ENCODE measurements at regions not wholly inside any gene's neighbourhood (a gene's known extent, or its start where the extent isn't known, plus 50 kb on each side); places are given as distances from the start of the nearest gene placed in this dataset.
A peak's percentile ranks its signal among the peaks of the same experiment; 100 is the strongest.

- no peak for DNase-seq (ENCODE audit: low read depth)
- H3K4me3 ChIP-seq (ENCODE audit: control insufficient read depth, low read depth, low read length): no peak overlapping the region
- TF ChIP-seq CTCF (IDR thresholded peaks at IDR 0.05; ENCODE audit: control insufficient read depth, insufficient read depth, low read depth, low read length, missing control alignments): no peak
Observed at GRCh38 chr5:114050087-114050486, 311.8 kb upstream of the KCNN2 start.

DNA sequence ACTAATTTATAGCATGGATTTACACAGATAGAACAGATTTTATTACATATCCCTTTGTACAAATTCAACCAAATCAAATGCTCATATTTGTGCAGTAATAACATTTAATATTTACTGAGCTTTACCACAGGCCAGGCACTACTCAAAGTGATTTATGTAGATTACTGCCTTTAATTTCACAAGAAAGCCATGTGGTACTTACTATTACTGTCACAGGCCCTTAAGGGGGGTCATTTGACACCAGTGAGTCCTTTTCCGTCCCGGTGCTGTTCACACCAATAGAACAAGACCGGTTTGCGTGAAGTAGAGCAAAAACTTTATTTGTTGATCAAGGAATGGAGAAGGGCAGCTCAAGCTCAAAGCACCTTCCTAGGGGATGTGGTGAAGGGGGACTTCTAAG is 308.5 kb upstream of the KCNN2 start:
- no peak for TF ChIP-seq CTCF (IDR thresholded peaks at IDR 0.05; ENCODE audit: control insufficient read depth, insufficient read depth, low read depth, low read length, missing control alignments)
- H3K4me3 ChIP-seq (ENCODE audit: control insufficient read depth, low read depth, low read length): no peak overlapping the region
- DNase-seq (ENCODE audit: low read depth): no peak

DNA sequence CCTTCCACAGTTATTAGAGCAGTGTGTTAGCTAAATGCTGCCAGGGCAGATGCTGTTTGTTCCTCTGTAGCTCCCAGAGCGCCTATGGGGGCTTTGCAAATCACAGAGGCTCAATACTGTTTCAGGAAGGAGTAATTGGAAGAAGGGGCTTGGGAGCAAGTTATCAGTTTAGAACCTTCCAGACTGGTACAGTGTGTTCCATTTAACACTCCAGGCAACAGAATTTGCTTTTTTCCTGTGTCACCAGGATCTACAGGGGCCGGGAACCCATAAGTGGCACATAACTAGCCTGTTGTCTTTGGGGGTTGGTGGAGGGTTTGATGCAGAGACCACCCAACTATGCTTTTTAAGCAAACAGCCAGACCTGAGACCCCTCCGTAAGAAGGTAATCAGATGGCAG is 307.3 kb upstream of the KCNN2 start:
- no peak for DNase-seq (ENCODE audit: low read depth)
- TF ChIP-seq CTCF (IDR thresholded peaks at IDR 0.05; ENCODE audit: control insufficient read depth, insufficient read depth, low read depth, low read length, missing control alignments): no peak
- H3K4me3 ChIP-seq (ENCODE audit: control insufficient read depth, low read depth, low read length): no peak overlapping the region

DNA sequence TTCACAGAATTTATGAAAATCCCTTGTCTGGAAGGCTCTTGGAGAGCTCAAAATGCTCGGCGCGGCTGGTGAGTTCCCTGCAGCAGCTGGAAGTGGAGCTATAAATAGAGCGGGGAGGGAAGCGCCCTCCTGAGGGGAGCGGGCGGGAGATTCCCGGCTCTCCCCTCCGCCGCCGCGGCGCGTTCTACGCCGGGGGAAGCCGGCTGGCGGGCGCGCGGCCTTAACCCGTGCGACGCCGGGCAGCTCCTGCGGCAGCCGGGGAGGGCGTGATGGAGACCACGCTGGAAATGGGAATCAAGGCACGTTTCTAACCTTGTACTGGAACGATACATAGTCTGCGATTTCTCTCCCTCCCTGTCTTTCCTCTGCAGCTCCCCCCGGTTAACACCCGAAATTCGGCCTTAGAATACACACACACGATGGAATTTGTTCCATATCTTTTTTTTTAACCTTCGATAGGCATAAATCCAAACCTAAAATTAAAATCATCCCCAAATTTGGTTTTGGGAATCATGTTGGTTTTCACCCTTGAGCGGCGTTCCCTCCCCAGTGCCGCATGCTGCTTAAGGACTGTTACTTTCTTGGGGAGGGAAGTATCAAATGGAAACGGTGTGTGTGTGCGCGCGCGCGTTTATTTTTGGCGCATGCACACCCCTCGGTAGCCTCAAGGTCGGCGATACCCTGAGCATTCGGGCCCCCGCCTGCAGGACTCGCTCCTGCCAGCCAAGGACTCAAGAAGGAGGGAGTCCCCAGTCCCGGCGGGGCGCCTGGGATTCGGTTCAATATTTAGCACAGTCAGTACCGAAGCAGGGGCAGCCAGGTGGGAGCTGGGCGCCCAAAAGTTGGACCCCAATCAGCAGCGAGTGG is 306.3 kb upstream of the KCNN2 start:
- no peak for TF ChIP-seq CTCF (IDR thresholded peaks at IDR 0.05; ENCODE audit: control insufficient read depth, insufficient read depth, low read depth, low read length, missing control alignments)
- peak overlapping the region; percentile 9 for H3K4me3 ChIP-seq (ENCODE audit: control insufficient read depth, low read depth, low read length)
- DNase-seq (ENCODE audit: low read depth): no peak

GRCh38 chr5:114056185-114056538 is 305.7 kb upstream of the KCNN2 start:
- DNase-seq (ENCODE audit: low read depth): no peak
- no peak for TF ChIP-seq CTCF (IDR thresholded peaks at IDR 0.05; ENCODE audit: control insufficient read depth, insufficient read depth, low read depth, low read length, missing control alignments)
- no peak overlapping the region for H3K4me3 ChIP-seq (ENCODE audit: control insufficient read depth, low read depth, low read length)

DNA sequence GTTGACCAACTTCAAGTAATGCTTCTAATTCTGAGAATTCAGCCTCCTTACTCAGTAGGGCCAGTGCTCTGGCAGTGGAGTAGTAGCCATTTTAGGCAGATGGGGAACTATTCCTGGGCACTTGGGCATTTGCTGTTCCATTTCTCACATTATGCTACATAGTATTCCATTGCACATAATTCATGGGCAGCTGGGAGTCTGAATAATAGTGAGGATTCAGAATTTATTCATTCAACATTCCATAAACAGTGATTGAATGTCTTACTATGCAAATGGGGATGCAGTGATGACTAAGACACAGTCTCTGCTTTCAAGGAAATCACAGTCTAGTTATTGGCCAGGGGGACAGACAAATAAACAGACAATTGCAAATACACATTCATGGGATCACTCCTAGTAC is 301.0 kb upstream of the KCNN2 start:
- TF ChIP-seq CTCF (IDR thresholded peaks at IDR 0.05; ENCODE audit: control insufficient read depth, insufficient read depth, low read depth, low read length, missing control alignments): no peak
- no peak for DNase-seq (ENCODE audit: low read depth)
- H3K4me3 ChIP-seq (ENCODE audit: control insufficient read depth, low read depth, low read length): no peak overlapping the region

Data from AG09309 (cell line).